Activated CD4-positive, alpha-beta T cell treated with anti-CD3 and anti-CD28 coated beads, Interleukin-10, Interleukin-2, amounts not matched to agents 100 ng/mL and 50 ng/mL, durations not matched to agents 16 hours and 8 hours (primary cell): ENCODE measurements at regions not wholly inside any gene's neighbourhood (a gene's known extent, or its start where the extent isn't known, plus 50 kb on each side); places are given as distances from the start of the nearest gene placed in this dataset.

Experiments used
- DNase-seq: peaks from one replicate; pipeline ENCODE4 v3.0.0-alpha.2; 2020

GRCh38 chr12:22916241-22916640 is 291.3 kb downstream of the ETNK1 start:
- DNase-seq, result no peak

GRCh38 chr12:22916815-22917214 is 291.8 kb downstream of the ETNK1 start:
- no peak for DNase-seq

DNA sequence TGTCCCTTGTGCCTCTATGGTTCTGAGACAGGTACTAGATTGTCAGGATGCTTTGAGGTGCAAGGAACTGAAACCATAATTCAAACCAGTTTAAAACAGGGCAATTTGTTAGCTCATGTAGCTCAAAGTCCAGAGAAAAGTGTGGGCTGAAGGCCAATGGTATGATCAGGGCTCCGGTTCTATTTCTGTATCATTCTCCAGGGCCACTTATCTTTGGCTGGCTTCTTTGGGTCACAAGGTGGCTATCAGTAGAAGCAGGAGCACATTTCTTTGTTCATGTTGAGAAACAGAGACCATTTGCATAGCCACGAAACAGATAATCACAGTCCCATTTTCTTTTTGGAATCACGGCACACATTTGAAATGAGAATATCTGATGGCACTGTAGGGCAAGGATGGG is 294.9 kb downstream of the ETNK1 start:
- DNase-seq, result no peak

DNA sequence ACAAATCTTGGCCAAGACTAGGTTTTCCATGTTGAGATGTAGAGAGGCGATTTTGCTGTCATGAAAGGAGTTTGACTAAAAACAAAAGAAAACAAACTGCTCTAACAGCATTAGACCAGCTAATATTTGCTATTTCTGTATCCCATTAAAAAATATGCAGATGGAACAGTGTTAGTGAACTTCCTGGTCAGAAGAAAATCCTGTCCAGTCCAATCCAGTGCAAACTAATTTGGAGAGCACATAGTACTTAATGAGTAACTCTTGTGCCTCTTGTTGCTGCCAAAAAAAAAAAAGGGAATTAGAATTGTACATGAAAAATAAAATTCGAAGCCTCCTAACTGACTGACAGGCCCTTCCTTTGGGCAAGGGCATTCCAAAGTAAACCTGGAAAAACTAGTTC is 298.8 kb downstream of the ETNK1 start:
- no peak for DNase-seq

DNA sequence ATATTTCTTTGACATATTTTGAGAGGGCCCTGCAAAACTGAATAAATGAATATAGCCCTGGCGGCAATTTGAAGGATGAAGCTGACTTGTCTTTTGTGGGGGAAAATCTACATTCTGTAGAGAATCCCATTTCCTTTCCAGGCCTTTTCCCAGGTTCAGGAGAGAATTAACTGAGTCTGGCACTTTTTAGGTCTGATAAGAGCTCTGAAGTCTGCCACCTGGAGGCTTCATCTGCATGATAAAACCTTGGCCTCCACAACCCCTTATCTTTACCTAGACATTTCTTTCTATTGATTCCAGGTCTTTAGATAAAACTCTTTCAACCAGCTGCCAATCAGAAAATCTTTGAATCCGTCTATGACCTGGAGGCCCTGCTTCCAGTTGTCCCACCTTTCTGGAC is 299.4 kb downstream of the ETNK1 start:
- no peak for DNase-seq

GRCh38 chr12:22925623-22926022 is 300.7 kb downstream of the ETNK1 start:
- no peak for DNase-seq

DNA sequence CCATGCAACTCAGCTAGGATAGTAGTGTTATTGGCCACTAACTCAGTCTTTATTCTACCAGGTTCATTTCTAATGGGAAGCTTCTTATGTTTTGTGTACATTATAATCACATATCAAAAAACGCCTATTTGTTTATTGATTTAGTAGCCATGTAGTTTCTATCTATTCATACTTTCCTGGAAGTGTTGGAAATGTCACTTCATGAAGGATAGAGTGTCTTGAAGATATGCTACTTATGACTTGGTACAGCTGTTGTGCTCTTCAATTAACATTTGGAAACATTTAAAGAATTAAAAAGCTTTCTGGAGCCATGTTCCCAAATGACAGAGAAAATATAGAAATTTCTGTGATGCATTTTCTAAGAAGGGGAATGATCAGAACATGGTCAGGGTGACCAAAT is 307.5 kb downstream of the ETNK1 start:
- DNase-seq, result no peak

GRCh38 chr12:22935090-22935489 is 310.1 kb downstream of the ETNK1 start:
- no peak for DNase-seq

- no peak for DNase-seq
These were observed 310.5 kb downstream of the ETNK1 start for GRCh38 chr12:22935501-22935900.

DNA sequence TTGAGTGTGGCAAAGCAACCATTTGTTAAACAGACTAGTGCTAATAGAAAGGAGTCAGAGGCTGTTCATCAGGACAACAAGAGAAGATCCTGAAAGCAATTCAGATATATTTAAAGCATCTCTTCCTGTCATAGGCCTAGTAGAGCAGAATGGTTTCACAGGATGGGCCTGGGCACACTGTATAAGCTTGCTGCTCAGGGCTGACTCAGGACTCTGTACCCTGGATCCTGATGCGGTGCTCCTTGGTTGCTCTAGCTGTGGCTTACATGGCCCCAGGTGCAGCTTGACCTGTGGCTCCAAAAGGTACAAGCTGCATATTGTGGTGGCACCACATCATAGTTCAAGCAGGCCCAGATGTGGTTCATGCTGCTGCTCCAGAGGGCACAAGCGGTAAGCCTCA is 313.4 kb downstream of the ETNK1 start:
- no peak for DNase-seq

- no peak for DNase-seq
These were observed 326.2 kb downstream of the ETNK1 start for GRCh38 chr12:22951206-22951605.

GRCh38 chr12:22956690-22957089 is 331.7 kb downstream of the ETNK1 start:
- no peak for DNase-seq

DNA sequence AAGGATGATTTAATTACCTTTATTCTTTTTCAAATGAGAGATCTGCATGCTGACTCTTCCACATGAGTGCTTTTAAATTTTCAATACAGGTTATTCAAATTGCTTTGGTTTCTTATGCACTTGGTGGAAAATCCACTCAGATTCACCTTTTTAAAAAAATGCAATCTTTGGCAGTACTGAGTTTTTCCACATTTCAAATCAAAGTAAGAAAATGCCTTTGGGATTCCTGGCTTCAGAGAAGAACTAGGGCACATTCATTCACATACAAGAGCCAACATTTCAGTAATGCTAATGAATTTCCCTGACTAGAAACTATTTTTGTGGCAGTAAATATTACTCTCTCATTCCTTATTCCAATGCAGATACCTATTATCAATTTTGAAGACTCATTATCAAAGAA is 342.2 kb downstream of the ETNK1 start:
- DNase-seq, result no peak

GRCh38 chr12:22969521-22969920 is 344.6 kb downstream of the ETNK1 start:
- no peak for DNase-seq

GRCh38 chr12:22971247-22971646 is 346.3 kb downstream of the ETNK1 start:
- no peak for DNase-seq

GRCh38 chr12:22971701-22972191 is 346.8 kb downstream of the ETNK1 start:
- DNase-seq, result no peak

GRCh38 chr12:22974865-22975264 is 349.9 kb downstream of the ETNK1 start:
- no peak for DNase-seq

- no peak for DNase-seq
These were observed 354.0 kb downstream of the ETNK1 start for GRCh38 chr12:22978962-22979361.

- no peak for DNase-seq
These were observed 355.0 kb downstream of the ETNK1 start for GRCh38 chr12:22979854-22980469.

DNA sequence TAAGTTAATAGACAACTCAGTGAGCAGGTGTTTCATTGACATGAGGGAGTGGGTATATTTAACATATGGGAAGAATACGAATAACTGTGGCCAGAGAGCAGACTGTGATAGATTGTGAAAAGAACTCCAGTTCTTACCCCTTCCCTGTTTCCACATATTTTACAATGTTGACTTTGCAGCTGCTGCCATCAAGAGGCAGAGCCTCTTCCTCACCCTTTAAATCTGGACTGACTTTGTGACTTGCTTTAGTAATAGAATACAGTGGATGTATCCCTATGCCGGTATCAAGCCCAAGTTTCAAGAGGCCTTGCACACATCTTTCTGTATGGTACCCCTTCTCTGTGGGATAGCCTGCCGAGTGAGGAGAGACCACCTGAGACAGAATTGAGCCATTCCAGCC is 356.7 kb downstream of the ETNK1 start:
- DNase-seq, result no peak

DNA sequence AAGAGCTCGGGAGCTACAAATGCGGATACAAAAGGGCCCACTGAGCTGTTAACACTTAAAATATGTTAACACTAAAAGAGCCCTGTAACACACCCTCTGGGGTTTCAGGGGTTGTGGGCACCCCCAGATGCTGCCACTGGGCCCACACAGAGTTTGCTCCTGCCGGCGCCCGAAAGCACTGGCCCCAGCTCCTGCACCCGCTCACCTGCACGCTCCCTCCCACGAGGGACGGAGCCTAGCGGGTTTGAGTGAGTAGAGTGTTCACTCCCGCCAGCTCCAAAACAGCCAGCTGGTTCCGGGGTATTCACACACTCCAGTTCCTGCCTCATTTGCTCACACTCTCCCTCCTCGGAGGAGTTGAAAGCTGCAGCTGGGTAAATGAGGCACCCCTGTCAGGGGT is 357.7 kb downstream of the ETNK1 start:
- DNase-seq, result no peak

DNA sequence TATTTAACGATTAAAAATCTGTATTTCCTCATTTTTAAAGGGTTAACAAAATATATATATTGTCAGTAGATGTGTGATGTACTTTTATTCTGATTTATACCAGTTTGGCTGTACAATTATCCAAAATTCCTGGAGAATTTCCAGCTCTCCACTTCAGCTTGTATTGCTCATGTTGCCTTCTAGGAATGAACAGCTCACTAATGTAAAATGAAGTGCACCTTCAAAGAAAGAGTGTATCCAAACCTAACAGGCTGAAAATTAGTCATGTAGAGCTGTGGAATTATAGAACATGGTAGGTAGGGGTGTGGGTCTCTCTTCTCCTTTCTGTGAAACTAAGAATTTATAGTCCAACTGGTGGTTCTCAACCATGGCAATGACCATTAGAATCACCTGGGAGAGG is 362.0 kb downstream of the ETNK1 start:
- no peak for DNase-seq

- DNase-seq, result no peak
These were observed 365.5 kb downstream of the ETNK1 start for GRCh38 chr12:22990501-22990900.

DNA sequence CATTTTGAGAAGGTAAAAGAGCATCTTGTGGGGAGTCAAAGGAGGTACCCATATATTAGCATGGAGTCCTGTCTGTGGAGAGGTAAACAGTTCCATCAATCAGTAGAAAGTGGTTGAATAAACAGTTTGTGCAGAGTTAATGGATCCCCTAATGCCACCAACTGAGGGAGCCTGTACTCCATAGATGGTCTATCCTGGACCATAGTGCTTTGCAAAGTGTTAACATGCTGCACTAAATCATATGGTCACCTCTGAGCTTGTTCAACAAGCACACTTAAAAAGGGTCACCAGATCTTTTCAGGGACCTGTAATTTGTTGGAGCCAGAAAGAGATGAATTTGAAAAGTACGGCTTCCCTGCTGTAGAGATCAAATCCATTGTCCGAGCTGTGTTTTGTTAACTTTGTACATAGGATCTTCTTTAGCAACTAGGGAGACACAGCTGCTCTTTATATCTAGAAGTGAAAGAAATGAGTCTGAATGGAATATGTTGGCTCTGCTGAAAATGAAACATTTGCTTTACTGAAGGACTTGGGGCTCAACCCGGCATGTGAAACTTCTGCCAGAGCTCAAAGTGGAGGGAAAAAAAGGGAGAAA is 366.4 kb downstream of the ETNK1 start:
- DNase-seq, result no peak
